ENCODE measurements at regions not wholly inside any gene's neighbourhood (a gene's known extent, or its start where the extent isn't known, plus 50 kb on each side); places are given as distances from the start of the nearest gene placed in this dataset.
"Not testable (repeated sequence)": the region's sequence is repeated elsewhere in the genome, so short reads cannot be mapped to it uniquely, and the experiment has no call there.

- DNase-seq: no peak
Measured at GRCh38 chr18:1048032-1048431, 143.4 kb downstream of the ADCYAP1 start.

- DNase-seq: no peak
Measured at GRCh38 chr18:1049173-1049572, 144.5 kb downstream of the ADCYAP1 start.

GRCh38 chr18:1050012-1050657 lies 145.5 kb downstream of the ADCYAP1 start:
- DNase-seq: no peak

- DNase-seq: no peak
Measured at GRCh38 chr18:1052301-1052700, 147.6 kb downstream of the ADCYAP1 start.

GRCh38 chr18:1053331-1054315 lies 149.0 kb downstream of the ADCYAP1 start:
- DNase-seq: no peak

- no peak for DNase-seq
Measured at GRCh38 chr18:1056404-1056803, 151.7 kb downstream of the ADCYAP1 start.

- no peak for DNase-seq
Measured at GRCh38 chr18:1057367-1057766, 152.7 kb downstream of the ADCYAP1 start.

- DNase-seq: peak; percentile 7
Measured at GRCh38 chr18:1062588-1062987, 157.9 kb downstream of the ADCYAP1 start.

GRCh38 chr18:1075322-1075721 lies 170.7 kb downstream of the ADCYAP1 start:
- DNase-seq: no peak

- no peak for DNase-seq
Measured at GRCh38 chr18:1075876-1076275, 171.2 kb downstream of the ADCYAP1 start.

- DNase-seq: no peak
Measured at GRCh38 chr18:1078301-1078700, 173.6 kb downstream of the ADCYAP1 start.

GRCh38 chr18:1083675-1084074 lies 179.0 kb downstream of the ADCYAP1 start:
- not testable (repeated sequence) for DNase-seq

GRCh38 chr18:1090758-1091157 lies 186.1 kb downstream of the ADCYAP1 start:
- DNase-seq: no peak

- DNase-seq: no peak
Measured at GRCh38 chr18:1092228-1092627, 187.6 kb downstream of the ADCYAP1 start.

GRCh38 chr18:1094409-1094808 lies 189.7 kb downstream of the ADCYAP1 start:
- no peak for DNase-seq

- not testable (repeated sequence) for DNase-seq
Measured at GRCh38 chr18:1097991-1098735, 193.5 kb downstream of the ADCYAP1 start.

GRCh38 chr18:1102848-1103247 lies 198.2 kb downstream of the ADCYAP1 start:
- no peak for DNase-seq

GRCh38 chr18:1103537-1103936 lies 198.9 kb downstream of the ADCYAP1 start:
- DNase-seq: no peak

- peak; percentile 0 for DNase-seq
Measured at GRCh38 chr18:1104181-1104881, 199.7 kb downstream of the ADCYAP1 start.

- no peak for DNase-seq
Measured at GRCh38 chr18:1124495-1124894, 219.8 kb downstream of the ADCYAP1 start.

- no peak for DNase-seq
Measured at GRCh38 chr18:1133541-1133940, 228.9 kb downstream of the ADCYAP1 start.

- no peak for DNase-seq
Measured at GRCh38 chr18:1147730-1148129, 243.1 kb downstream of the ADCYAP1 start.

- no peak for DNase-seq
Measured at GRCh38 chr18:1149709-1150108, 245.0 kb downstream of the ADCYAP1 start.

Measured in dermis blood vessel endothelial cell (primary cell).